HG03558 (cell line): ENCODE measurements at regions not wholly inside any gene's neighbourhood (a gene's known extent, or its start where the extent isn't known, plus 50 kb on each side); places are given as distances from the start of the nearest gene placed in this dataset.

Experiments used
- ATAC-seq: cut with Tn5 transposase; IDR thresholded peaks from one replicate; pipeline ENCODE4 v1.9.1; 2021; ENCODE audit warnings: moderate number of reproducible peaks; ENCODE audit not compliant: unreplicated experiment; ENCODE audit errors: extremely low read depth

GRCh38 chr2:188835006-188835405, 139.2 kb upstream of the COL3A1 start:
- ATAC-seq: no peak

GRCh38 chr2:188835821-188836220, 138.4 kb upstream of the COL3A1 start:
- no peak for ATAC-seq

- ATAC-seq: no peak
Measured at GRCh38 chr2:188845692-188846091, 128.5 kb upstream of the COL3A1 start.

GRCh38 chr2:188848887-188849435, 125.2 kb upstream of the COL3A1 start:
- no peak for ATAC-seq

GRCh38 chr2:188850786-188851185, 123.4 kb upstream of the COL3A1 start:
- no peak for ATAC-seq

- ATAC-seq: no peak
Measured at GRCh38 chr2:188851311-188851710, 122.9 kb upstream of the COL3A1 start.

GRCh38 chr2:188851826-188852225, 122.3 kb upstream of the COL3A1 start:
- ATAC-seq: no peak

- no peak for ATAC-seq
Measured at GRCh38 chr2:188852772-188853171, 121.4 kb upstream of the COL3A1 start.

GRCh38 chr2:188853307-188853706, 120.9 kb upstream of the COL3A1 start:
- ATAC-seq: no peak

- ATAC-seq: no peak
Measured at GRCh38 chr2:188865681-188866080, 108.5 kb upstream of the COL3A1 start.

- no peak for ATAC-seq
Measured at GRCh38 chr2:188869550-188869949, 104.6 kb upstream of the COL3A1 start.

- ATAC-seq: no peak
Measured at GRCh38 chr2:188870289-188870688, 103.9 kb upstream of the COL3A1 start.

GRCh38 chr2:188875104-188875503, 99.1 kb upstream of the COL3A1 start:
- no peak for ATAC-seq

GRCh38 chr2:188878716-188879115, 95.5 kb upstream of the COL3A1 start:
- ATAC-seq: no peak

GRCh38 chr2:188880740-188881139, 93.4 kb upstream of the COL3A1 start:
- no peak for ATAC-seq

- ATAC-seq: no peak
Measured at GRCh38 chr2:188881434-188881833, 92.7 kb upstream of the COL3A1 start.

- ATAC-seq: no peak
Measured at GRCh38 chr2:188884046-188884445, 90.1 kb upstream of the COL3A1 start.

GRCh38 chr2:188884517-188884916, 89.7 kb upstream of the COL3A1 start:
- no peak for ATAC-seq

GRCh38 chr2:188889187-188889586, 85.0 kb upstream of the COL3A1 start:
- ATAC-seq: no peak

GRCh38 chr2:188890755-188891154, 83.4 kb upstream of the COL3A1 start:
- no peak for ATAC-seq

GRCh38 chr2:188892636-188893035, 81.5 kb upstream of the COL3A1 start:
- ATAC-seq: no peak

- no peak for ATAC-seq
Measured at GRCh38 chr2:188893972-188894371, 80.2 kb upstream of the COL3A1 start.

GRCh38 chr2:188894979-188895378, 79.2 kb upstream of the COL3A1 start:
- no peak for ATAC-seq
